BE2C (cell line): ENCODE measurements at regions not wholly inside any gene's neighbourhood (a gene's known extent, or its start where the extent isn't known, plus 50 kb on each side); places are given as distances from the start of the nearest gene placed in this dataset.
"Not testable (repeated sequence)": the region's sequence is repeated elsewhere in the genome, so short reads cannot be mapped to it uniquely, and the experiment has no call there.

ENCODE experiments used
- DNase-seq: peaks from one replicate; pipeline ENCODE4 v3.0.0-alpha.2; 2020
- H3K27me3 ChIP-seq: fragments of 250-450 bp; sonication (Bioruptor Pico); 2 replicates; pipeline ENCODE4 v1.5.1; 2020; ENCODE audit warnings: mild to moderate bottlenecking
- H3K36me3 ChIP-seq: fragments of 250-450 bp; sonication (Bioruptor Pico); 2 replicates; pipeline ENCODE4 v1.5.1; 2020; ENCODE audit warnings: mild to moderate bottlenecking
- H3K4me1 ChIP-seq: fragments of 250-450 bp; sonication (Bioruptor Pico); 2 replicates; pipeline ENCODE4 v1.5.1; 2020
- H3K4me3 ChIP-seq: 2 replicates; pipeline ENCODE4 v1.5.1; 2011; ENCODE audit warnings: low read depth, low read length
- H3K9me3 ChIP-seq: fragments of 250-450 bp; sonication (Bioruptor Pico); 2 replicates; pipeline ENCODE4 v1.5.1; 2020
- TF ChIP-seq, protein P1 (sequence below): IDR thresholded peaks from 2 replicates; pipeline ENCODE4 v1.5.1; 2012; ENCODE audit warnings: mild to moderate bottlenecking, low read depth, low read length

DNA sequence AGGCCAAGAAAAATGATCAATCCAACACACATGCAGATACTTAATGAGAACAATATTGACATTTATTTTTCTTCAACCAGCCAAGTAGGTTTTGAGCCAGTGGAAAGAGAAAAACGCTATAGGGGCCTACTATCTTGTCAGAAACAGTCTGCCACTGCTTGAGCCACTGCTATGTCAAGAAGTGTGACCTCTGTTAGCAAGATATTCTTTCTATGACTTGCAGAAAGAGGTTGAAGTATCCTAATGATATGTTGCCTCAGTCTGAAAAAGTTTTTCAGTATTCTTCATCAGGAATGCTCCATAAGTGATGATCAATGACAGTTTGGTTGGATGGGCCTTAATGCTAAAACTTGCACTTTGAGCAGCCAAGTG is 328.4 kb upstream of the KCND2 start:
- Histone ChIP-seq H3K4me1 (no peaks in the 10 kb centered on the region), H3K9me3 (no peaks in the 10 kb centered on the region), H3K36me3 (no peaks in the 10 kb centered on the region), H3K4me3 (no peak overlapping the region), H3K27me3 (no peaks in the 10 kb centered on the region)
- no peak for DNase-seq
- TF ChIP-seq, protein P1, sequence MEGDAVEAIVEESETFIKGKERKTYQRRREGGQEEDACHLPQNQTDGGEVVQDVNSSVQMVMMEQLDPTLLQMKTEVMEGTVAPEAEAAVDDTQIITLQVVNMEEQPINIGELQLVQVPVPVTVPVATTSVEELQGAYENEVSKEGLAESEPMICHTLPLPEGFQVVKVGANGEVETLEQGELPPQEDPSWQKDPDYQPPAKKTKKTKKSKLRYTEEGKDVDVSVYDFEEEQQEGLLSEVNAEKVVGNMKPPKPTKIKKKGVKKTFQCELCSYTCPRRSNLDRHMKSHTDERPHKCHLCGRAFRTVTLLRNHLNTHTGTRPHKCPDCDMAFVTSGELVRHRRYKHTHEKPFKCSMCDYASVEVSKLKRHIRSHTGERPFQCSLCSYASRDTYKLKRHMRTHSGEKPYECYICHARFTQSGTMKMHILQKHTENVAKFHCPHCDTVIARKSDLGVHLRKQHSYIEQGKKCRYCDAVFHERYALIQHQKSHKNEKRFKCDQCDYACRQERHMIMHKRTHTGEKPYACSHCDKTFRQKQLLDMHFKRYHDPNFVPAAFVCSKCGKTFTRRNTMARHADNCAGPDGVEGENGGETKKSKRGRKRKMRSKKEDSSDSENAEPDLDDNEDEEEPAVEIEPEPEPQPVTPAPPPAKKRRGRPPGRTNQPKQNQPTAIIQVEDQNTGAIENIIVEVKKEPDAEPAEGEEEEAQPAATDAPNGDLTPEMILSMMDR: no peak

DNA sequence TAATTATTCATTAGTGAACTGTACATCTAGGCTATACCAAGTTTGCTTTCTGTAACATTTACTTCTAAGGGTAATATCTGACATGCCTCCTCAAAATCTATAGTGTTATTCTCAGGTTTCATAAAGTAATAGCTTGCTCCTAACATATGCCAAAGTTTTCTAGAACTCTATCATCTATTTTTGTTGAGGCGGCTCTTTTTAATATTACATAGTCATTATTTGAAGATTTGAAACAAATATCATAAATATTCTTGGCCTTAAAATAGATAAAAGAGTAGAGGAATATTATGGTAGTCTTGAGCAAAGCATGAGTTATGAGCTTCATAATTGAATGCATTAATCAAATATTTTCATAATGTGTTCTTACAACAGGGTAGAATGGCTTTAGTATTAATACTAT is 327.2 kb upstream of the KCND2 start:
- Histone ChIP-seq H3K9me3 (no peaks in the 10 kb centered on the region), H3K4me1 (no peaks in the 10 kb centered on the region), H3K36me3 (no peaks in the 10 kb centered on the region), H3K27me3 (no peaks in the 10 kb centered on the region), H3K4me3 (no peak overlapping the region)
- TF ChIP-seq, protein P1: no peak
- no peak for DNase-seq

DNA sequence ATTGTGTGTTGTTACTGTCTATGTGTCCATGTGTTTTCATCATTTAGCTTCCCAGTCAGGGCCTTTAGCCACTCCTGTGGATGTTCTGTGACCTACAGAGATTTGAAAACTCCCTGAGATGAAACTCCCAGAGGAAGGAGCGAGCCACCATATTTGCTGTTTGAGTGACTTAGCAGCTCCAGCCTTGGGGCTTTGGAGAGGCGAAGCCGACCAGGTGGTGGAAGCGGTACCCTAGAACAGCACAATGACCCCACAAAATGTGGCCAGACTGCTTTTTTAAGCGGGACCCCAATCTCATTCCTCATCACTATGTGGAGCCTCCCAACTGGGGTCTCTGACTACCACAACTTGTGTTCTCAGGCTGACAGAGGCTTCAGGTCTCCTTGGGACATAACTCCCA is 323.9 kb upstream of the KCND2 start:
- no peaks in the 10 kb centered on the region for H3K36me3 ChIP-seq
- no peaks in the 10 kb centered on the region; the same call in 1 of the 2 replicates for H3K27me3 ChIP-seq
- no peaks in the 10 kb centered on the region for H3K9me3 ChIP-seq
- no peak for DNase-seq
- H3K4me1 ChIP-seq: no peaks in the 10 kb centered on the region
- H3K4me3 ChIP-seq: no peak overlapping the region
- TF ChIP-seq, protein P1: no peak

DNA sequence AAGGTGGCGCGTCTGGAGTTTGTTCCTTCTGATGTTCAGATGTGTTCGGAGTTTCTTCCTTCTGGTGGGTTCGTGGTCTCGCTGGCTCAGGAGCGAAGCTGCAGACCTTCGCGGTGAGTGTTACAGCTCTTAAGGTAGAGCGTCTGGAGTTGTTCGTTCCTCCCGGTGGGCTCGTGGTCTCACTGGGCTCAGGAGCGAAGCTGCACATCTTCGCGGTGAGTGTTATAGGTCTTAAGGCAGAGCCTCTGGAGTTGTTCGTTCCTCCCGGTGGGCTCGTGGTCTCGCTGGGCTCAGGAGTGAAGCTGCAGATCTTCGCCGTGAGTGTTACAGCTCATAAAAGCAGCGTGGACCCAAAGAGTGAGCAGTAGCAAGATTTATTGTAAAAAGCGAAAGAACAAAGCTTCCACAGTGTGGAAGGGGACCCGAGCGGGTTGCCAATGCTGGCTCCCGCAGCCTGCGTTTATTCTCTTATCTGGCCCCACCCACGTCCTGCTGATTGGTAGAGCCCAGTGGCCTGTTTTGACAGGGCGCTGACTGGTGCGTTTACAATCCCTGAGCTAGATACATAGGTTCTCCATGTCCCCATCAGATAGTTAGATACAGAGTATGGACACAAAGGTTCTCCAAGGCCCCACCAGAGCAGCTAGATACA is 322.5 kb upstream of the KCND2 start:
- not testable (repeated sequence) for H3K4me3 ChIP-seq, H3K27me3 ChIP-seq, H3K4me1 ChIP-seq, DNase-seq, H3K9me3 ChIP-seq, H3K36me3 ChIP-seq

DNA sequence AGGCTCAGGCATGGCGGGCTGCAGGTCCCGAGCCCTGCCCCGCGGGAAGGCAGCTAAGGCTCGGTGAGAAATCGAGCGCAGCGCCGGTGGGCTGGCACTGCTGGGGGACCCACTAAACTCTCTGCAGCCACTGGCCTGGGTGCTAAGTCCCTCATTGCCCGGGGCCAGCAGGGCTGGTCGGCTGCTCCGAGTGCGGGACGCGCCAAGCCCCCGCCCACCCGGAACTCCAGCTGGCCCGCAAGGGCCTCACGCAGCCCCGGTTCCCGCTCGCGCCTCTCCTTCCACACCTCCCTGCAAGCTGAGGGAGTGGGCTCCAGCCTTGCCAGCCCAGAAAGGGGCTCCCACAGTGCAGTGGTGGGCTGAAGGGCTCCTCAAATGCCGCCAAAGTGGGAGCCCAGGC is 321.4 kb upstream of the KCND2 start:
- not testable (repeated sequence) for H3K27me3 ChIP-seq, H3K4me1 ChIP-seq, H3K36me3 ChIP-seq, H3K9me3 ChIP-seq, H3K4me3 ChIP-seq, DNase-seq

DNA sequence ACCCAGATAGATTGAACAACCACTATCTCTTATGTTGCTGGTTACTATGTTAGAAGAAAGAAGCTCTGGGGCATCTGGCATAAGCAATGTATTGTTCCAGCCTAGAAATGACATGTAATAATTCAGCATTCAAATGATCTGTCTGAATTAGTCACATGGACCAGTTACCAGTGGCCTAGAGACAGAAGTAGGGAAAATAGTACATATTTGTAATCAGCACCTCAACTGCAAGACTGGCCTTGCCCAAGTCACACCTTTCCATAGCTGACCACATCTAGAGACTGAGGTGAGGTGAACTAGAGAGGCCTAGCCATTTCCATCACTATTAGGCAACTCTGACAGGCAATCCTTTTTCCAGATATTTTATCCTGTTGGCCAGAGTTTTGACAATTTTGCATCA is 315.6 kb upstream of the KCND2 start:
- no peak for DNase-seq
- TF ChIP-seq, protein P1: no peak
- Histone ChIP-seq H3K4me3 (no peak overlapping the region), H3K27me3 (no peaks in the 10 kb centered on the region; the same call in 1 of the 2 replicates), H3K4me1 (no peaks in the 10 kb centered on the region), H3K36me3 (no peaks in the 10 kb centered on the region), H3K9me3 (no peaks in the 10 kb centered on the region)

DNA sequence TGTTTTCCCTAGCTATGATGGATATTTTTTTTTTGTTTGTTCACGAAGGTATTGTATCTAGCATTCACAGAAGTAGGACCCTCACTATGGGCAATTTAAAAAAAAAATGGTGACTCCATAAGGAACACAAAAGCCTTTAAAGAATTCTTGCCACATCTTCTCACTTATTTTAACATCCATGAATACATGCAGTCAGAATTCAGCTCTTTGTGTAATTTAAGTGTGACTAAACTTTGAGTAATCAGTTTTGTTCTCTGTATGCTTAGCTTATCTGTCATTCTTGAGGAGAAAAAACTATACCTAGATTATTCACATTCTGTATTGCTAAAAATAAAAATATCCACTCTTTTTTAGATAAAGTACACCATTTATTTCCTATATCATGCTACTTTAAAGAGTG is 313.2 kb upstream of the KCND2 start:
- no peaks in the 10 kb centered on the region for H3K4me1 ChIP-seq
- TF ChIP-seq, protein P1: no peak
- H3K9me3 ChIP-seq: no peaks in the 10 kb centered on the region
- H3K27me3 ChIP-seq: no peaks in the 10 kb centered on the region
- no peak for DNase-seq
- no peaks in the 10 kb centered on the region for H3K36me3 ChIP-seq
- no peak overlapping the region for H3K4me3 ChIP-seq
